ENCODE measurements at regions not wholly inside any gene's neighbourhood (a gene's known extent, or its start where the extent isn't known, plus 50 kb on each side); places are given as distances from the start of the nearest gene placed in this dataset.
A peak's percentile ranks its signal among the peaks of the same experiment; 100 is the strongest.
"Not testable (repeated sequence)": the region's sequence is repeated elsewhere in the genome, so short reads cannot be mapped to it uniquely, and the experiment has no call there.

GRCh38 chr9:84054341-84055010 lies 73.9 kb downstream of the RMI1 start:
- no peak for DNase-seq (ENCODE audit: low read depth, low spot score)

- no peak for DNase-seq (ENCODE audit: low read depth, low spot score)
Measured at GRCh38 chr9:84057662-84058061, 77.1 kb downstream of the RMI1 start.

- DNase-seq (ENCODE audit: low read depth, low spot score), result no peak
Measured at GRCh38 chr9:84059936-84060335, 79.3 kb downstream of the RMI1 start.

- DNase-seq (ENCODE audit: low read depth, low spot score), result no peak
Measured at GRCh38 chr9:84061613-84062193, 81.1 kb downstream of the RMI1 start.

- DNase-seq (ENCODE audit: low read depth, low spot score), result no peak
Measured at GRCh38 chr9:84062538-84062937, 81.9 kb downstream of the RMI1 start.

- no peak for DNase-seq (ENCODE audit: low read depth, low spot score)
Measured at GRCh38 chr9:84067821-84068220, 87.2 kb downstream of the RMI1 start.

GRCh38 chr9:84068872-84069271 lies 88.3 kb downstream of the RMI1 start:
- DNase-seq (ENCODE audit: low read depth, low spot score), result no peak

- DNase-seq (ENCODE audit: low read depth, low spot score), result no peak
Measured at GRCh38 chr9:84070590-84070989, 90.0 kb downstream of the RMI1 start.

- no peak for DNase-seq (ENCODE audit: low read depth, low spot score)
Measured at GRCh38 chr9:84072621-84073180, 92.1 kb downstream of the RMI1 start.

- DNase-seq (ENCODE audit: low read depth, low spot score), result no peak
Measured at GRCh38 chr9:84075004-84075403, 94.4 kb downstream of the RMI1 start.

GRCh38 chr9:84076384-84076783 lies 95.8 kb downstream of the RMI1 start:
- DNase-seq (ENCODE audit: low read depth, low spot score), result no peak

- not testable (repeated sequence) for DNase-seq (ENCODE audit: low read depth, low spot score)
Measured at GRCh38 chr9:84077816-84078215, 97.2 kb downstream of the RMI1 start.

GRCh38 chr9:84079994-84080393 lies 99.4 kb downstream of the RMI1 start:
- no peak for DNase-seq (ENCODE audit: low read depth, low spot score)

GRCh38 chr9:84101964-84102632 lies 121.5 kb downstream of the RMI1 start:
- no peak for DNase-seq (ENCODE audit: low read depth, low spot score)

GRCh38 chr9:84103651-84104377 lies 123.2 kb downstream of the RMI1 start:
- no peak for DNase-seq (ENCODE audit: low read depth, low spot score)

- DNase-seq (ENCODE audit: low read depth, low spot score), result no peak
Measured at GRCh38 chr9:84107081-84107480, 126.5 kb downstream of the RMI1 start.

GRCh38 chr9:84107995-84108394 lies 127.4 kb downstream of the RMI1 start:
- DNase-seq (ENCODE audit: low read depth, low spot score), result no peak

GRCh38 chr9:84111726-84112125 lies 131.1 kb downstream of the RMI1 start:
- DNase-seq (ENCODE audit: low read depth, low spot score), result no peak

- peak; percentile 41 for DNase-seq (ENCODE audit: low read depth, low spot score)
Measured at GRCh38 chr9:84121991-84122523, 141.5 kb downstream of the RMI1 start.

GRCh38 chr9:84122572-84122971 lies 142.0 kb downstream of the RMI1 start:
- no peak for DNase-seq (ENCODE audit: low read depth, low spot score)

GRCh38 chr9:84123648-84124406 lies 143.2 kb downstream of the RMI1 start:
- no peak for DNase-seq (ENCODE audit: low read depth, low spot score)
